ENCODE measurements at regions not wholly inside any gene's neighbourhood (a gene's known extent, or its start where the extent isn't known, plus 50 kb on each side); places are given as distances from the start of the nearest gene placed in this dataset.

- CTCF ChIA-PET, result no interaction called here
- no peak for TF ChIP-seq CTCF (IDR thresholded peaks at IDR 0.05)
- POLR2A ChIA-PET, result no interaction called here
- ATAC-seq, result no peak
- Mint-ChIP-seq H3K4me1 (ENCODE audit: low read depth) (peaks cover 5% of the 10 kb centered on the region), H3K9me3 (no peaks in the 10 kb centered on the region), H3K27ac (no peak overlapping the region), H3K27me3 (peaks cover 6% of the 10 kb centered on the region), H3K36me3 (ENCODE audit: low read depth) (no peaks in the 10 kb centered on the region), H3K4me3 (no peak overlapping the region)
- DNase-seq, result no peak
- intact Hi-C loops (cut with micrococcal nuclease), result no loop called here
Measured at GRCh38 chr12:80038062-80038560, 61.2 kb upstream of the OTOGL start.

- ATAC-seq (no peak), DNase-seq (no peak)
- TF ChIP-seq CTCF (IDR thresholded peaks at IDR 0.05), result no peak
- ChIA-PET CTCF (interaction anchor here (0.6 to 1.0 kb wide), 2 partner anchors 12 to 18 kb away, joined by 3 read pairs; no protein-coding TSS in a partner anchor), POLR2A (no interaction called here)
- Mint-ChIP-seq H3K36me3 (ENCODE audit: low read depth) (no peaks in the 10 kb centered on the region), H3K4me1 (ENCODE audit: low read depth) (no peaks in the 10 kb centered on the region), H3K9me3 (no peaks in the 10 kb centered on the region), H3K27me3 (peaks cover 15% of the 10 kb centered on the region), H3K4me3 (no peak overlapping the region), H3K27ac (no peak overlapping the region)
- intact Hi-C loops (cut with micrococcal nuclease), result no loop called here
Measured at GRCh38 chr12:80033448-80033847, 65.9 kb upstream of the OTOGL start.

GRCh38 chr12:80032946-80033345, 66.4 kb upstream of the OTOGL start:
- intact Hi-C loops (cut with micrococcal nuclease), result no loop called here

GRCh38 chr12:80031229-80031628, 68.1 kb upstream of the OTOGL start:
- H3K36me3 Mint-ChIP-seq (ENCODE audit: low read depth), result no peaks in the 10 kb centered on the region
- ChIA-PET CTCF (no interaction called here), POLR2A (no interaction called here)
- H3K4me3 Mint-ChIP-seq, result no peak overlapping the region
- no peaks in the 10 kb centered on the region for H3K4me1 Mint-ChIP-seq (ENCODE audit: low read depth)
- no peaks in the 10 kb centered on the region for H3K9me3 Mint-ChIP-seq
- DNase-seq (no peak), ATAC-seq (no peak)
- H3K27ac Mint-ChIP-seq, result no peak overlapping the region
- TF ChIP-seq CTCF (IDR thresholded peaks at IDR 0.05), result no peak
- intact Hi-C loops (cut with micrococcal nuclease), result no loop called here
- peaks cover 13% of the 10 kb centered on the region for H3K27me3 Mint-ChIP-seq

More at GRCh38 chr12:80032946-80033345, 66.4 kb upstream of the OTOGL start:
- ChIA-PET POLR2A (no interaction called here), CTCF (interaction anchor here (1.0 kb wide), 1 partner anchor 17 kb away, joined by 3 read pairs; no protein-coding TSS in a partner anchor)
- Mint-ChIP-seq H3K27me3 (peaks cover 13% of the 10 kb centered on the region), H3K36me3 (ENCODE audit: low read depth) (no peaks in the 10 kb centered on the region), H3K4me3 (no peak overlapping the region), H3K9me3 (no peaks in the 10 kb centered on the region), H3K4me1 (ENCODE audit: low read depth) (no peaks in the 10 kb centered on the region), H3K27ac (no peak overlapping the region)
- no peak for TF ChIP-seq CTCF (IDR thresholded peaks at IDR 0.05)
- ATAC-seq (no peak), DNase-seq (no peak)

- no peak for ATAC-seq
- H3K36me3 Mint-ChIP-seq (ENCODE audit: low read depth), result no peaks in the 10 kb centered on the region
- H3K4me1 Mint-ChIP-seq (ENCODE audit: low read depth), result no peaks in the 10 kb centered on the region
- H3K27ac Mint-ChIP-seq, result no peak overlapping the region
- intact Hi-C loops (cut with micrococcal nuclease), result no loop called here
- CTCF ChIA-PET, result no interaction called here
- TF ChIP-seq CTCF (IDR thresholded peaks at IDR 0.05), result no peak
- H3K27me3 Mint-ChIP-seq, result peaks cover 10% of the 10 kb centered on the region
- POLR2A ChIA-PET, result no interaction called here
- no peak overlapping the region for H3K4me3 Mint-ChIP-seq
- no peak for DNase-seq
- H3K9me3 Mint-ChIP-seq, result peaks cover 3% of the 10 kb centered on the region
Measured at GRCh38 chr12:80025638-80026037, 73.7 kb upstream of the OTOGL start.
